IPS-NIHi11 (cell line): ENCODE measurements at regions not wholly inside any gene's neighbourhood (a gene's known extent, or its start where the extent isn't known, plus 50 kb on each side); places are given as distances from the start of the nearest gene placed in this dataset.
"Not testable (repeated sequence)": the region's sequence is repeated elsewhere in the genome, so short reads cannot be mapped to it uniquely, and the experiment has no call there.

Experiments used
- DNase-seq: peaks from one replicate; pipeline ENCODE4 v3.0.0; 2012; ENCODE audit warnings: mixed read lengths, low spot score

DNA sequence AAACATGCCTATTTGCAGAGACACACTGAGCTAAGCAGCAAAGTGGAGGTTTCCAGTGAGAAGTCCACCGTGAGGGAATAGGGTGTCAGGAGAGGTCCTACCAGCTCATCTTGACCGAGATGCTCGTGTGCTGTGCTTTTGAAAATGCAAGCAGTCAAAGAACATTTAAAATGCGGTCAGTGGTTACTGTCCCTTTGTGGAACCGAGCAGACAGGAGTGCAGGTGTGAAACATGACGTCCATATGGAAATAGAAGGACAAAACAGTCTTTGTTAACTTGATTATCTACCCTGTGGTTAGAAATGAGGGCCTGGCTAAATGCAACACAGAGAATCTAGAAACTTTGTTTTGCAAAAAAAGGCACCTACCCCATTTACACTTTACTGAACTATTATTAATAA, 473.3 kb downstream of the SPATA31A6 start:
- DNase-seq, result not testable (repeated sequence)

DNA sequence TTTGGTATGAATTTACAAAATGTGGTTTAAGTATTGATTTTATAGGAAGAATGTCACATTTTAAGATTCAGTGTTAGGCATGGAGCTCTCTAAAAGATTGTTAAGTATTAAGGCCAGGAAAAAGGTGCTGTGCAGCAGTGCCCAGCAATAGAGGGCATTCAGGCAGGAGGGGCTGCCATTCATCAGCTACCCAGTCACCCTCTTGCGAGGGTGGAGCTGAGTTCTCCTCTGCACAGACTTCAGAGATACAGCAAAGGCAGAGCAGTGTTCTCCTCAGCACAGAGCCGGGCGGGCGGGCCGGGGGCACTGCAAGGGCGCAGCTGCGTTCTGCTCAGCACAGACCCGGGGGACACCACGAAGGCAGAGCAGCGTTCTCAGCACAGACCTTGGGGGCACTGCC, 474.0 kb downstream of the SPATA31A6 start:
- DNase-seq, result not testable (repeated sequence)

DNA sequence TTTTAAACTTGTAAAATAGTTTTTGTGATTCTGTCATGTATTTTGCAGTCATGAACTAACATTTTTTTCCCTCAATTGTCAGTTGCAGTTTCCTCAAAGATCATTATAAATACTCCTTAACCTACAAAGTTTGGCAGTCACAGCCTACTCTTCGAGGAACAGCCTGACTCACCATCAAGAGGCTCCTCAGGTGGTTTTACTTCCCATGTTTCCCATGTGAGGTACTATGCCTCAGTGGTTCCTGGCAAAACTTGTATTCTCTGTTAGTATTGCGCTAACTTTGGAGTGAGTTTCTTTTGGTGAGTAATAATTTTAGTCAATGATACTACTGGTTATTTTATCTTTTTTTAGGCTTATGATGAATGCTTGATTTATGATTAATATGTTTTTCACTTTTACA, 513.7 kb downstream of the SPATA31A6 start:
- not testable (repeated sequence) for DNase-seq

DNA sequence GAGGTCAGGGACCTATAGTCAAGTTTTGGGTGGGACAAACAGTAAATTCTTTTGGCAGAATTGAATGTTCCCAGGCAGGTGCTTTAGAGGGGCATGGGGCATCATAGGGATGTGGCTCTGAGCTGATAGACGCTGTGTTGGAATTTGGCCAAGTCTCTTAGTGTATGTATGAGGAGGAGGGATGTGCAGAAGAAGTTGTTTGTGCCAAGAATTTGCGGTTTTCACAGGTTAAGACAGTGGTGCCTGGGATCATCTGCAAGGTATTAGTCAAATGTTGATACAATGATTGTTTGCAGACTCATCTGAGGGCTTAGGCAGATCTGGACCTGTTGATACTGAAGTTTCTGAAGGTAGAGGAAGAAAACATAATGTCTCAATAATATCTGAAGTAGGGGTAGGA, 519.4 kb downstream of the SPATA31A6 start:
- DNase-seq, result not testable (repeated sequence)

DNA sequence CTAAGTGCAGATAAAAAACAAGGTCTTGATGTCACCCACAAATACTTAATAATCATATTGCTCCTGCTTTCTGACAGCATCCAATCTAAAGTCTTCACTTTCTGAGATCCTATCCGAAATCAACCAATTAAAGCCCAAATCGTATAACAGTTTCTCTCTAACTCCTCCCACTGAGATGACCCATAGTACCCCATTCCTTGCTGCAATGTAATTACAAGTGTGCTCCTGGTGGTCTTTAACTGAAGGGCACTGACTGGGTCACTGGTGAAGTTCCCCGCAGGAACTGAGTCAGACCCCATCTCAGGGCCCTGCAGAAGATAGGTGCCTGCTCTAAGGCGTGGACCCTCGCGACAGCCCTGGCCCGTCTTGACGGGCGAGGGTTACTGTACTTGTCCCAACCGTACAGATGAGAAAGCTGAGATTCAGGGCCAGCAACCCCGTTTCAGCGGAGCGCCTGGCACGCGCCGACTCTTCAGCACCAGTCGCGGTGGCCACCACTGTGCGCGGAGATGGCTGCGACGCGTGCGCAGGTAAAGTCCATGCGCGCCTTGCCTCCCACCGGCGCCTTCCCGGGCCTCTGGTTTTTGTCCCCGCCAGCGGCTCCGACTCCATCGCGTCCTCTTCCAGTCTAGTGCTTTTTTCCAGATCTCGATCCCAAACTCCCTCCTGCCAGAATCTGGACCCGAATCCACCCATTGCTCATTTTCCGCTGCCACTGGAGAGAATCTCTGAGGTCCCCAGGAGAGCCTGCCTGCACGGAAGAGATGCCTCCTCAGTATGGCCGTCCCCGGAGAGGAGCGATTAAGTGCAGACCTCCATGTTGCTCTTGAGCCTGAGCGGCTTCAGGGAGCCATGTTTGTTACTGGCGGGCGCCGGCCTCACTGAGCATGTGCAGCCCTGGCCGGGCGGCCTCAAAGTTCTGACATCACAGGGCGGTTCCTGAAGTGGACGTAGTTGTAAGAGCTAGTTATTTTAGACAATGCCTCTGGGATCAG, 541.7 kb downstream of the SPATA31A6 start:
- DNase-seq, result not testable (repeated sequence)

DNA sequence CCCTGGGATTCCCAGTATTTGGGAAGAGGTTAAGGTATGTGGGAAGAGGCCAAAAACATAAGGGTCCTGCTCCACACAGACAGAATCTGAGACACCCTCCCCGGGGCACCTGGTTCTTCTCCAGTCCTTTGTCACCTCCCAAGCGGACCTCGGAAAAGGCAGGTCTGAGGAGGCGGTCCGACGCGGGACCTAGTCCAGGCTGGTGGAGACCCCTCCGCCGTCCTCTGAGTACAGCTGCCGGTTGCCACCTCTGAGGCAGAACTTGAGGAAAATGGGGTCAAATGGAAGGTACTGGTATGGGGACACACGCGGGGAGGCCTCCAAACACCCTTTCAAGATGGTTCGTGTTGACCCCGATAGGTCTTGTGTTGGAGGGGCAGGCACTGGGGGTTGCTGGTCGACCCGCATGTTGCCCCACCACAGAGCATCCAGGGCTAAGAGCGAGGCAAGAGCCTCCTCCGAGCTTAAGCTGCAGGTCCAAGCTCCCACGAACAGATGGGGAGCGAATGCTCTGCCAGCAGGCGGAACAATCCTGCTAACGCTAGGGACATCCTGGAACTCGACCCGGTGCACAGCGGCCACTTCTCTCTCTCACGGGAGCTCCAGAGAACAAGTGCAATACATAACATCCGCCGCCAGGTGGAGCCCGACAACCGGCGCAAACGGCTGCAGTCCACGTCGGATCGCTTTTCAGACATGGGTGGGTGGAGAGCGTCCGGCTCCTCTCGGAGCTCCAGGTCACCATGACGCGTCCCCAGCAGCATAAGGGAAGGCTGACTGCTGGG, 559.8 kb downstream of the SPATA31A6 start:
- peak; percentile 75 for DNase-seq

DNA sequence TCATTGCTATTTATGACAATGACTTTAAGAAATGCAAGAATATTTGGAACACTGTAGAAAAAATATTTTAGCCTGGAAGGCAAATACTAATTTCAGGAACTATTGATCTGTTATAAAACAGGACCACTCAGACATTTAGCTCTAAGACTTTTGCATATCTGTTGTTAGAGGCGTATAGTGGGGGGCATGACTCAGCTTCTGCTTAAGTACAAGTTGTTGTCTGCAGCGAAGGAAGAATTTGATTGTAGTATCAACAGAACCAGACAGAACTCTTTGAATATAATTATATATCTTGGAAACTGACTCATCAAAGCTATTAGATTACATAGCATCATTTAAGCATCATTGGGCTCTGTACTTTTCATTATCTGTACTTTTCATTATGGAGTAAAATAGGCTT, 573.8 kb downstream of the SPATA31A6 start:
- DNase-seq, result not testable (repeated sequence)

DNA sequence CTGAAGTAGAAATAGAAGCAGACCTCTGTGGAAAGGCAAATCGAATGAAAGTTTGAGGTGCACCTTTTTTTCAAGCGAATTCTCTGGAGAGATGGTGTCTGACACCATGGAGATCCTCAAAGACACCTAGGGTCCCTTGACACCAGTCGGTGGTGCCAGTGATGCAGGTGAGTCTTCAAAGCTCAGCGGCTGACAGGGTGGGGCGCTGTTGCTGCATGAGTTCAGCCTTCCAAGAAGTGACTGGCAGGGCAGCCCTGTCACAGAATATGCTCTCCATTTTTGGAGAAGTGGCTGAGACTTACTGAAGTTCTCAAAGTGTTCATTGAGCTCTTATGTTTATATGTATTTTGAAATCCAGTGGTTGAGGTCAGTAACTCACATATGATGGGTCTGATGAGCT, 575.9 kb downstream of the SPATA31A6 start:
- not testable (repeated sequence) for DNase-seq

DNA sequence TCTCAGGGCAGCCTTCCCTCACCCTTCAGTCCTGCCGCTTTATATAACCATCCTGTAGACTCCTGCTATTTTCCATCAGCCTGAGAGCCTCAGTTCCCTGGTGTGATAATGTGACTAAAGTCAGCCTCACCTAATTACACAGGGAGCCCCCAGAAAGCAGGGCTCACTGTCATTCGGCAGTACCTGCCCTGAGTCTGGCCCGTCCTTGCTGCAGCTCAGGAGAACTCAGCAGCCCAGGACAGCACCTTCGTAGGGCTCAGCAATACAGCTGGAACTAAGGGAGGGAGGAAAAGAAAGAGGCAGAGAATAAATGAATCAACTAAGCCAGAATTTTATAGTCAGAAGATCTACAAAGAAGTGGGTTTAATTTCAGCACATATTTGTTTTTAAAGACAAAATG, 598.7 kb downstream of the SPATA31A6 start:
- DNase-seq, result not testable (repeated sequence)

DNA sequence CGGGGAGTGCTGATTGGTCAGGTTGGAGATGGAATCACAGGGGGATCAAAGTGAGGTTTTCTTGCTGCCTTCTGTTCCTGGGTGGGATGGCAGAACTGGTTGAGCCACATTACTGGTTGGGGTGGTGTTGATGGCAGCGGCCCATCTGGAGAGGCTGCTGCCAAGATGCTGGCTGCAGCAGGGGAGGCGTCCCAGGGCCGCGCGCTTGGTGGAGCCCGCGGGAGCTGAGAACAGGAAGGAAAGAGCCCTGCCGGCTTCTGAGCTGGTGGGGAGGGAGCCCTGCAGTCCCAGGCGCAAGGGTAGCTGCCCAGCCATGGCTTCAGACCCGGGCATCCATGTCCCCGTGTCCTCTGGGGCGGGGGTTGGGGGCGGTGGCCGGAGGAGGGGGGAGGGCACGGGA, 609.3 kb downstream of the SPATA31A6 start:
- peak; percentile 4 for DNase-seq

DNA sequence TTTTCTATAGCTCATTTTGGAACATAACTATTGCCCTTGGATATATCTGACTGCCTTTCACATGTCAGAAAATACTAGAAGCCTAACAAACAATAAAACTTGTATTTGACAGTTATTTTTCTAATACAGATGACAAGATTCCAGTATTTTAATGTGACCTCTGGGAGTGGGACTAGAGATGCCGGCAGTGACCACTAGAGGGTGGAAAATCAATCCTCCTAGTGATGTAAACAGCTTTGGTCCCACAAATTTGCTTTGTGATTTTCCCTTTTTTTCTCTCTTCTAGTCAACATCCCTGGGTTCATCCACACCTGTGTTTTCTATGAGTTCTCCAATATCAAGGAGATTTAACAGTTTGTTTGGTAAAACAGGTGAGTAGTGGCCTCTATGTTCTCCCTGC, 615.1 kb downstream of the SPATA31A6 start:
- DNase-seq, result not testable (repeated sequence)

DNA sequence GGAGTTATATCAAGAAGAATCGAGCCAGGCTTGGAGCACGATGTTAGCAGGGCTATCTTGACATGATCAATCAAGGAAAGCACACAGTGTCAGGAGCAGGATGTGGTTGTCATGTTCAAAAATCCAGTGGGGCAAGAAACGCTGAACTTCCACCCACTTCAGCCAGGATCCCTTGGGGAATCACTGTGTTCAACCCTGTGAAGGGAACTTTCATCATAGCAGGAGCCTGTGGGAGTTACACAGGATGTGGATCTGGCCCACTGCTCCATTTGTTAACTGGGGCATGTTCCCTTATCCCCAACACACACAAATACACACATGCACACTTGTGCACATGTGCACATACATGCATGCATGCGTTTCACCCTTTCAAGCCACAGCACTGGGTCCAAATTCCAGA, 619.3 kb downstream of the SPATA31A6 start:
- DNase-seq, result not testable (repeated sequence)

DNA sequence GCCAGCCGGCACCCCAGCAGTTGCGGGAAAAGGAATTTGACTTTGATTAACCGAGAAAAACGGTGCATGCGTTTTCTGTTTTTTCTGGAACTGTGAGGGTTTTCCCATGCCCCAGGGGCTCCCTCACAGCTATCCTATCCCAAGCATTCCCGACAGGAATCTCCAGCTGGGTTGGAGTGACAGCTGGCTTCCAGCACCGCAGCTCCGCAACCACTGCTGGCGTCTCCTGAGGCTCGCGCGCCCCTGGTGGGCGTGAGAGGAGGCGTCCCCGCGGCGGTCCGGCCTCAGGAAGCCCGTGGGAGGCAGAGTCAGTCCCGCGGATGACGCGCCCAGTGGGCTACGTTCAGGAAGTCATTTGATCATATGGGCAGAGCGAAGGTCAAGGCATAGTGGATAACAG, 623.2 kb downstream of the SPATA31A6 start:
- DNase-seq, result peak; percentile 19

DNA sequence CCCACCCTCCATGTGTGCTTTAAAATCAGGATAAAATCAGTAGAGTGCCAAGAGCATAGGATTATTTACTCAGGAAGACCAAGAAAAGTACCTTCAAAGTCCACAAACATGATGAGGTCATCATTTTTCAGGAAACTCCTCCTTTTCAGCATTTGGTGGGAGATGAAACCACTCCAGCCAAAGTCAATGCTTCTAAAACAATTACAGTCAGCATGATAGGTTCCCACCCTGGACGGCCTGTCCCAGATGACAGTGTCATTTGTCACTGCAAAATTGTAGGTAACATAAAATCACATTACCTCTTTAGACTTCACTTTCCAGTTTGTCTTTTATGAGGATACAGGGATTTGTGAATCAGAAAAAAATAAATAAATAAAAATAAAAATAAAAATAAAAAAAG, 638.0 kb downstream of the SPATA31A6 start:
- not testable (repeated sequence) for DNase-seq

DNA sequence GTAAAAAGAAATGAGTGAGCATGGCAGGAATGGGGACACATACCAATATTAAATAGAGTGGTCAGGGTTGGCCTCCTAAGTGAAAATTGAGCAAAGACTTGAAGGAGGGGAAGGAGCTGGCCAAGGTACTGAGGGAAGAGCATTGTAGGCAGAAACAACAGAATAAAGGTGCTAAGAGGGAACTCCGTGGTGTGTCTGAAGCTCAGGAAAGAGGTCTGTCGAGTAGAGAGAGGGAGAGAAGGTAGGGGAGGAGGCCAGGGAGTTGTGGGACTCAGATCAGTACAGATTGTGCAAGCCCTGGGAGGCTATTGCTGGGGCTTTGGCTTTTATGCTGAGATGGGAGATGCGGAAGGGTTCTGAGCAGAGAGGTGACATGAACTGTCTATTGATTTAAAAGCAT, 664.7 kb downstream of the SPATA31A6 start:
- not testable (repeated sequence) for DNase-seq

DNA sequence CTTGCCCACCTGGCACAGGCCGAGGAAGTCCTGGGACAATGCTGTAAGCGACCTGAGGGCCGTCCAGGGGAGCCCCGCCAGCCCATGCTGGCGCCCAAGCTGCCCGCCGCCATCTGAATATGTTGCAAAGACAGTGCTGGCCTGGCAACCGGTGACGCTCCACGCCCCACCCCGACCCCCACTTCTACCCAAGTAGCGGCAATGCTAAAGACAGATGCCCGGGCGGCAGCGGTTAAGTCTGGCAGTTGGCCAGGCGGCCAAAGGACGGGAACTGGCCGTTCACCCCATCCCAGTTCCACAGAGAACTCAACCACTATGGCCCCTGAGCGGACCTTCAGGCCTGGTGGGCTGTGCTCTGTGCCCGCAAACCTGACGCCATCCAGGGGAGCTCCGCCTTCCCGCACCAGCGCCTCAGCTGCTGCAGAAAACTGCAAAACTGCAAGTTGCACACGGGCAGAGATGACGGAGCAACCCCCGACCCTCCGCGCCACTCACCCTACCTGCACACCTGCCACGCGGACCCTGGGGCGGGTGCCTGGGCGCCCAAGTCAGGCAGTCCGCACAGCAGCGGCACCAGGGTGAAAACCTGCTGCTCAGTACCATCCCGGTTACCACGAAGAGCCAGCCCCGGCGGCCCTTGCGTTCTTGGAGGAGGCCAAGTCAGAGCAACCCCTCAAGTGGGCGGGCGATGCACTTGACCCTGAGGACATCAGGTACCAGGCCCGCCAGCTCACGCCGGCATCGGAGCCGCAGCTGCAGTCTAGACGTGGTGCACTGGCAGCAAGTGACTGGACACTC, 667.6 kb downstream of the SPATA31A6 start:
- DNase-seq, result not testable (repeated sequence)

DNA sequence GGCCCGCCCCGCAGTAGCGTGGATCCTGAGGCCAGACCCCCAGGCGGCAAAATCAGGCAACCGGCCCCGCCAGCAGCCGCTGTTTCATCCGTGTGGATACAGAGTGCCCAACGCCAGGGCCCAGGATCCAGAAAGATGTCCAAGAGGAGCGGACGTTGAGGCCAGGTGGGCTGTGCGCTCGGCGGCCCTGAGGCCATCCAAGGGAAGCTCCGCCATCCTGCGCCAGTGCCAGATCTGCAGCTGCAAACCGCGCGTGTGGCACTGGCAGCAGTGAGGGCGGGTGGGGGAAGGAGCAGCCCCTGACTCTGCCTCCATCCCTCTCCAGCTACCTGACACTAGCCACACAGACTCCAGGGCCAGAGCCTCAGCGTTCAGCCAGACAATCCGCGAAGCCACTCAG, 668.2 kb downstream of the SPATA31A6 start:
- not testable (repeated sequence) for DNase-seq

DNA sequence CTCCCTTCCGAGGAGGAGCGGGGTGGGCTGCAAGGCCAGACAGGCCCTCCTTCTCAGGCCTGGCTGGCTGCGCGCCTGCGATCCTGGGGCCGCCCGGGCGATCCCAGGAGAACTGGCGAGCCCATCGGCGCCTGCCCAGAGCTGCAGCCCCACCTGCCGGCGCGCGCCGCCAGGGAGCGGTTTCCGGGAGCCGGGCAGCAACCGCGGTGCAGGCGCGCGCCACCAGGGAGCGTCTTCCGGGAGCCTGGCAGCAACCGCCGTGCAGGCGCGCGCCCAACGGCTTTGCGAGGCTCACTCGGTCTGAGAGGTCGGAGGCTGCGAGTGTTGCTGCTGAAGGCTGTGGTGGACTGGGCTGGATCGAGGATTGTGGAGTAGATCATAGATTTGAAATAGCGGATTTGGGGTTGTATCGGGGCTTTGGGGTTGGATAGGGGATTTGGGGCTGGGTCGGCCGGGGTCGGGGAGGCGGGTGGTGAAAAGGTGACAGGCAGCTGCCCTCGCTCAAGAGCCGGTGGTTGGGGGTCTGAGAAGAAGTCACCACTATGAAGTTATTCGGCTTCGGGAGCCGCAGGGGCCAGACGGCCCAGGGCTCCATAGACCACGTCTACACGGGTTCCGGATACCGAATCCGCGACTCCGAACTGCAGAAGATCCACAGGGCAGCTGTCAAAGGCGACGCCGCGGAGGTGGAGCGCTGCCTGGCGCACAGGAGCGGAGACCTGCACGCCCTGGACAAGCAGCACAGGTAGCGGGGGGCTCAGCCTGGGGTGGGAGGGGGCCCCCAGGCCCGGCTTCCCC, 668.9 kb downstream of the SPATA31A6 start:
- peak; percentile 16 for DNase-seq

DNA sequence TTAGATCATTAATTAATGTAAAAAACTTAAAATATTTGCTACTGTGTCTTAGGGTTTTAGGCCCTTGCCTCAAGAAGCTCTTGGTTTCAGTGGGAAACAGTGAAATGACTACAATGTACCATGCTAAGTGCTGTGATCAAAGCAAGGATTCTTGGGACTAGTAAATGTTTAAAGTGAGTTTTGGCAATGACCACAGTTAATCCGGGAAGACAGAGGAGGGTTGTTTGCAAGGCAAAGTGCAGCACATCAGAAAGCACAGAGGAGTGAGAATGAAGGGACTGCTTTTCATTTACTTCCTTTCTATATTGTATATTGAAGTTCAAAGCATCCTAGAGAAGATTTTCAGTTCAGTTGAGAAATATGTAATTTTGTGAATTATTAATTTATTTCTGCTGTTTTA, 676.7 kb downstream of the SPATA31A6 start:
- DNase-seq, result not testable (repeated sequence)

DNA sequence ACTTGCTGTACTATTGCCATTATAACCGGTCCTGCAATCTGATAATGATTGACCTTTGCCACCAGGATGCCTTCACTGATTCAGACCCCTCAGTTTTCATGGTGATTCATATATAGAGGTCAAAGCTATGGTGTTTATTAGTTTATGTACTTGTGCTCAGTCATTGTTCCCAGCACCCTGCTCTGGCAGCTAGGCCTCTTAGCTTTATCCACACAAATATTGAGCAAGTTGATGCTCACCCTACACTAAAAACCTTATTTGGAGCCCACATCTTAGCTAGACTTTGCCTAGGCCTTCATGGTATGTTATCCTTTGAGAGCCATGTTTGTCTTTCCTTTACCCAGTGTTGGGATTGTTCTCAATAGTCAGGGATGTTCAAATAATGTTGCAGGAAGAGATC, 679.0 kb downstream of the SPATA31A6 start:
- not testable (repeated sequence) for DNase-seq
